ENCODE measurements at regions not wholly inside any gene's neighbourhood (a gene's known extent, or its start where the extent isn't known, plus 50 kb on each side); places are given as distances from the start of the nearest gene placed in this dataset.
A peak's percentile ranks its signal among the peaks of the same experiment; 100 is the strongest.

DNA sequence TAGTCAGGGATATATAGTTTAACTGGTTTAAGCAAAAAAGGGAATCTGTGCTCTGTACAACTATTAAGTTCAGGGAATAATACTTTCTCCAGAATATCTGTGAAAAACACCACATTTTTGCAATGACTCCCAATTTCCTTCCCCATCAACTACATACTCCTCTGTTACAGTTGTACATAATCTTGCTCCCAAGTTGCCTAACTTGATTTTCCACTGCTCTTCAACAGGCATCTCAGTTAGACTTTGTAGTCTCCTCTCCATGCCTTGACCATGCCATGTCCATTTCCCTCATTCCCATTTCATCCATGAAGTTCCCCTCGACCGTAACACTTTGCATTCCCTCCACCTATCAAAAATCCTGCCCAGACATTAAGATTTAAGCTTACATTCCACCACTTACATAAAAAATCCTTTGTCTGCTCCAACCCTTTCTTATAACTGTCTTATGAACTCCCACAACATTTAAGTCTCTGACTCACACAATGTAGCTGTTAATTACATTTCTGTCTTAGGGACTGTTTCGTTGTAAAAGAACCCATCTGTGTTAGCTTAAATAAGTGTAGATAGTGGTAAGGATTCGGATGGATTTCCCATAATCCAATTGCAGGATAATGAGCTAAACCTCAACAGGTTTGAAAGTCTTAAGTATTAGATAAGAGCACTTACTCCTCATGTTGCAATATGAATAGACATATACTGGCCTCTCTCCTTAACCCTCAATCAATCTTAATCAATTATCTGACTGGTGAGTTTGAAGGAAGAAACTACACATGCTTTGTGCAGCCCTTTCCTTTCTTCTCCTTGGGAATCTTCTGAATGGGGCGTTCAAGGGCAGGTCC is 156.5 kb downstream of the PAWR start:
- peak; percentile 40 to 76 for DNase-seq

DNA sequence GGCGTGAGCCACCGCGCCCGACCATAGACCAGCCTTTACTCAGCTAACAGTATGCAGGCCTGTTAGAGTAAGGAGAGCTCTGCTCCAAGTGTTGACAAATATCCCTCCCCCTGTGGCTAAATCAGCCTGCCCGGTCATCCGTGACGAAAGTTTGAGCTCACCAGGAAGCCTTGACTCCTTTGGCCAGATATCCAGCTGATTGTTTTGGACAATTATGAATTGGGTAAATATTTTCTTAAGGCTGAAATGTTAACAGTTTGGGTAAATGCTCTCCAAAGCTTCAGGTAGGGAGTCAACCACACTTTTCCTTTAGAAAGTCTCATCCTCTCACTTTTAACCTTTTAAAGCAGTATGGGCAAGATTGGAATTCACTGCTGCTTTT is 157.9 kb downstream of the PAWR start:
- DNase-seq = no peak

DNA sequence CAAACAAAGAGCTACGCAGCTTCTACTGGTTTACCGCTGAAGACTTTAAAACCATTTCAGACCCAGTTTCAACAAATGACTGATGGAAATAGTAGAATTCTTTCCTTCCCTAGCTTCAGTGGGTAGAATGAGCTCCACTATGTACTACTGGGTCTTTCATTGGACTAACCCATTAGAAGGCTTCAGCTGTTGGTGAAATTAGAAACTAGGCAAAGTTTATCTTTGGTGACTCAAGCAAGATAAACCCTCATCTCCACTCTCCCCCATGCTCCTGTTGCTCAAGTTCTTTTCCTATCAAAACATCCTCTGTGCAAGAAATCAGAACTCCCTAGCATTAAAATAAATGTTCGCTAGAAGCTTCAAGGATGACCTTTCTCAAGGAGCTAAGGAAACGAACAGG is 159.2 kb downstream of the PAWR start:
- DNase-seq = no peak

DNA sequence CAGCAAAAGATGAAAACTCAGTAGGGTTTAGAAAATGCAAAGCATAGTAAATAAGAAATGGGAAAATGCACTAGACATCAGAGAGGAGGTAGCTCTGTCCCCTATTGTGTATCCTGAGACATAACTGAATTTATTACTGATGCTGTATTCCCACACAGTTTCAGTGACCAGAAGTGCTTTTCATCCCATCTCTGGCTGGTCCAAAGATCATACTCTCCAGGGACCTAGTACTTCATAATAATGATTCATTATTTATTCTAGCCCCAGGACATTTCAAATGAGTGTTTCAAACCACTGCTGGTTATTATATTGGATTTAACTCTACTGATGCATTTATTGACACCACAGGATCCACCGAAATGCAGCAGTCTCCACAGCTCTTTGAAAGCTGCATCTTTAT is 163.3 kb downstream of the PAWR start:
- no peak for DNase-seq

DNA sequence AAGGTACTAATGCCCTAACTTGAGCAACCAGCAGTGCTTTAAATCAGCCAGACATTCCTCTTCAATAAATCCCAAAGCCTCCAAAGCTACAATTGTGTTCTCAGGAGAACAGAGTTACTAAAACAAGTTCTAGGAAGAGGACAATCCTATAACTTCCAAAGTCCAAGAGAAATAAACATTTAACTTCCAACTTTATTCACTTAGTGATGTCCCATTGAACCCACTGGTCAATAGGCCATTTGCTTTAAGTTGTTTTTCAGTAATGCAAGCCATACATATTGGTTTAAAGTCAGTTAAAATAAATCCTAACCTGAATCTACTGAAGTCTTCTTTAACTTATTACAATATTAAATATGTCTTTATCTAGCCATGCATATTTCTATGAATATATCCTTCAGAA is 165.4 kb downstream of the PAWR start:
- DNase-seq = no peak

DNA sequence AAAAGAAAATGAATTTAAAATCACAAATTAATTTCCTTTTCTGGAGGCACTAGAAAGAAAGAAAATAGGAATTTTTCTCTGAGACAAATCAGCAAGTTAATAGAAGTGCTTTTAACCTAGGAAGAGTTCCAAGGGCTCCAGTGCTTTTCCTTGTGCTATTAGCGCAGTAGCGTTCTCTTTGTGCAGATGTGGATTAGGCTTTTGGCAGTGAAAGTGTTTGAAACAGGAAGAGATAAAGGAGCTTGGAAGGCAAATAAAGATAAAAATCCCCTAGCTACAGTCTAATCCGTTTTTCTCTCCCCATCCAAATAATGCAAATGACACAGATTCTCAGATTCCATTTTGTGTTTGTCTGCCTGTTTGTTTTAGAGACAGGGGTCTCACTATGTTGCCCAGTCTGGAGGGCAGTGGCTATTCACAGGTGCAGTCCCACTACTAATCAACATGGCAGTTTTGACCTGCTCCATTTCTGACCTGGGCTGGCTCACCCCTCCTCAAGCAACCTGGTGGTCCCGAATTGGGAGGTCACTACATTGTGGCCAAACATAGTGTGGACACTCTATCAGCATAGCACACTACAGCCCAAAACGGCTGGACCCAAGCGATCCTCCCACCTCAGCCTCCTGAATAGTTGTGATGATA is 166.1 kb downstream of the PAWR start:
- DNase-seq = no peak

DNA sequence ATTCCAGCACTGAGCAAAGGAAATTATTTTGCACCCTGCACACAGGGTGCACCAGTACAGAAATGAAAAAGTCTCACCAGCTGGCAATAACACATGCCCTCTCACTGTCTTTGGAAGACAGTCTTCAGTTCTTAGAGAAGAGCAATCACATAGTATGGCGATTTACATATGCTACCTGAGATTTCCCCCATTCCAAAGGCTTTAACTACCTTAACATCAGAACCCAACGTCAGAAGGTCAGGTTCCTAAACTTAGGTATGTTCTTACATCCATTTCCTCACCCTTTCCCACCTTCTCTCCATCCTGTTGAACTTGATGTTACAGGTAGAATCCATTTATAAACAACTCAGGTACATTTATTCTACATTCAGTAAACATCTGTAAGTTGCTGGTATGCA is 167.8 kb downstream of the PAWR start:
- no peak for DNase-seq

DNA sequence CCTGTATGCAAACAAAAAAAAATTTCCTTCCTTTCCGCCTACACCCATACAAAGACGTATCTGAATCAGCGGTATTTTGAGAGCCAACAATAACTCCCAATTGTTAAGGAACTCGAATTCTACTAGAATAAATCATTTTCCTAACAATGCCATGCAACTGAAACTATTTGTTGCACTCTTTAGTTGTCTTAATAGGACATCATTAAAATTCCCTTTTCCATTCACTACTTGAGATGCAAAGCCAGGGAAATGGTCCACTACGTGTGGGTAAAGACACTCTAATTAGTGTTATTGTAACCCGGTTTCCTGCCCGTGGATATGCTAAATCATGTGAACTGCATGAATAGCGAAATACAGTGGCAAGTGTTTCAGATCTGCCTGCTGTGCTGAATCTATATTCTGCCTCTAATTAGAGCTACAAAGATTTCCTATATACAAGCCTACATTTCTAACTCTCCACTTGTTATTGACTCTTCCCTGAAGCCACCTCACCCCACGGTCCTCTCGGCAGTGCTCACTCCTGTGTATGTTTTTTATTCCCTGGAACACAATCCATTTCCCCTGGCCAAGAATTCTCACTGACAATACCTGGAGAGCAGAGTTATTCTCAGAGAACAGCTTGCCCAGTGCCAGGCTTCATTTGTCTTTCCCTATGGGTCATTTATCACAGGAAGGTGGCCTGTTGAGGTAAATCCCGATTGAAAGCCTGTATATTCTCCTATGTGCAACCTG is 168.3 kb downstream of the PAWR start:
- DNase-seq = no peak

DNA sequence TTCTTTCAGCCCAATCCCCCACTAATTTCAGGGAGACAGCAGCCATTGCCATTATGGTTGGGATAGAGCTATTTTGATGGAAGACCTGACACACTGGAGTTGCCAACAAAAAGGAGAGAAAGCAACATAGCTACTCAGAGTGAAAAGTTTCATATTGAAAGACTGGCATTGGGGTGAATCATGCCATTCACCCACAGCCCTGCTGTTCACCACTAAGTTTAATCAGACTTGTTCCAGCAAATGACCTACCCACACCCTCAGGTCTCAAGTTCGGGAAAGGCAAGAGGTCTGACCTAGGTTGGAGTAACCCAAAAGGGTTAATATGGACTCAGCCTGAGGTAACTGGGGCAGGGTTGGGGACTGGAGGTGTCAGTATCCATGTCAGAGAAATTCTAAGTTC is 169.2 kb downstream of the PAWR start:
- no peak for DNase-seq

DNA sequence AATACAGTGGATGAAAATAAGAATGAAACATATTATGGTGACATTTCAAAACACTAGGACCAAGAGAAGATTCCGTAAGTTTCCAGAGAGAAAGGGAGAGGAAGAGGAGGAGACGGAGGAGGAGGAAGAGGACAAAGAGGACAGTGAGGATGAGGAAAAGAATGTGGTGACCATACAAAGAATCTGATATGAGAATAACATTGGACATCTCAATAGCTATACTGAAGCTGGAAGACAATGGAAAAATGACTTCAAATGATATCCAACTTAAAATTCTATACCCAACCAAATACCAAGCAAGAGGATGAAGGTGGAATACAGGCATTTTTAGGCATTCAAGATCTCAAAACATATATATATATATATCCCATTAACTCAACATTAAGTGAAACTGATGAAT is 173.4 kb downstream of the PAWR start:
- DNase-seq = no peak

DNA sequence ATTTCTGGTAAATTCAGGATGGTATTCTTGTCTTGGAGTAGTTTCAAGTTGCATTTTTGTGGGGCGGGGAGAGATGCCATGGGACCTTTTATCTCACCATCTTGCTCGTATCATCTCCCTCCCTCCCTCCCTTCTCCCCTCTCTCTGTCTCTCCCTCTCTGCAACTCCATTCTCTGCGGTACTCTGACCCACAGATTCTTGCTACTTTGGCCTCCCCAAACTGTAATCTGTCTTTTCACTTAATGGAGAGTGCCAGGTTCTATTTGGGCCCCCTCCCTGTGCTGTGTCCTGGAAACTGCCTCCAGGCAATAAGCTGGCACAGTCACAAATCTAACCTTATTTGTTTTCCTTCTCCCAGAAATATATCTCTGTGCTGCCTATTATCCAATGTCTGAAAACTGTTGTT is 175.2 kb downstream of the PAWR start:
- no peak for DNase-seq

DNA sequence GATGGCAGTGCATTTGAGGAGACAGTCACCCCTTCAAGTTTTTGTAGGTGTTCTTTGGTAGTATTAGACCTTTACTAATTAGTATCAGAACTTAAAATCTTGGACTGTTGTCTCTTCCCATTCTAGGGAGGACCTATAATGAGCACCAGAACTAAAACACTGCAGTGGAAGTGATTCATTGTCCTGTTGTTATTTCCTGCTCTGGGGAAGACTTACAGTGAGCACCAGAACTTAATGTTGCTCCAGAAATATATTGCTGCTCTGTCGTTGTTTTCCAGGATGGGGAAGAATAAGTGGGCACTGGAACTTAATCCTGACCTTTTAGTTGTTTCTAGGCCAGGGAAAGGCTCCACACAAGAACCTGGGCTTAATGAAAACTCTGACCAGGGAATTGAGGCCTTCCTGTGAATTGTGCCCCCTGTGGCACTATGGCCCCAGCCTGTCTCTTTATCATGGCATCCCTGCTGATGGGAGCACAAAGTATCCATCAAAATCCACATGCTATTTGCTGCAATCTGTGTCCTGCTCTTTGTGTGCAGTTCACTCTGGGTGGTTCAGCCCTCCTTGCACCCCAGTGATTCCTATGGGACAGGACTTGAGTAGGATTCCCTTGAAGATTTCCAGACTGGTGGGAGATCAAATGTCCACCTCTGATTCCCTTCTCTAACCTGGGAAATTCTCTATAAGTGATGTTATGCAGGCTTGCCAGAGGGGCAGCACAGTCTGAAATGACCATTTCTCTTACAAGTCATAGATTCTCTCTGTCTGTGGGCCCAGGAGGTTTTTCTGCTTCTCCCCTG is 175.8 kb downstream of the PAWR start:
- DNase-seq = no peak

DNA sequence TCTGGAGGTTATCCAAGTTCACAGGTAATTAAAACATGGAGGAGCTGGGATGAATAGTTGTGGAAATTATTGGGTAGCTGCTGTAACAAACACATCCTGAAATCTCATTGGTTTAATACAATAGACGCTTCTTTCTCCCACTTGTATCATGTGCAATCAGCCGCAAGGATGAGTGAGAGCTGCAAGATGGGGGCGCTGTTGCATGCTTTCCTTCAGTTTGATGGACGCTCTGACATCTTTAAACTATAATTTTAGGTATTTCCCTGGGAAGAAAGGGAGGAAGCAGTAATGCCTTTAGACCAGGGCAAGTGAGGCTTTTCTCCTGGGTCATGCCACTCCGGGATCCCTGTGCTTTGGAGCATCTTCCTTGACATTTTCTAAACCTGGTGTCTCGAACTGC is 178.7 kb downstream of the PAWR start:
- no peak for DNase-seq

DNA sequence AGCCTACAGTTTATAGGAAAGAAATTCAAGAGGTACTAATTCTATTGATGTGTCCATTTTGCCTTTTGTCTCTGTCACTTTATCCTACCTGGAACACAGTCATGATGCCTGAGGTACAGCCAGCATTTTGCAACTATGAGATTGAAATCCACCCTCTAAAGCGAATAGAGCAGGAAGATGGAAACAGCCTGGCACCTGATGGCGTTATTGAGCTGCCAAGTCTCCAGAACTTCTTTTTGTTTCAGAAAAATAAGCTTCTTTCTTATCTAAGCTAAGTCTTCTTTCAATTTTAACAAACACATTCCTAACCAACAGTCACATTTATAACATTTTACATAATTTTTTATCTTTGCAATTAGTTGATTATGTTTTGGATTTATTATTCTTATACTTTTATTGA is 182.1 kb downstream of the PAWR start:
- DNase-seq = no peak
